ENCODE measurements at regions not wholly inside any gene's neighbourhood (a gene's known extent, or its start where the extent isn't known, plus 50 kb on each side); places are given as distances from the start of the nearest gene placed in this dataset.

DNA sequence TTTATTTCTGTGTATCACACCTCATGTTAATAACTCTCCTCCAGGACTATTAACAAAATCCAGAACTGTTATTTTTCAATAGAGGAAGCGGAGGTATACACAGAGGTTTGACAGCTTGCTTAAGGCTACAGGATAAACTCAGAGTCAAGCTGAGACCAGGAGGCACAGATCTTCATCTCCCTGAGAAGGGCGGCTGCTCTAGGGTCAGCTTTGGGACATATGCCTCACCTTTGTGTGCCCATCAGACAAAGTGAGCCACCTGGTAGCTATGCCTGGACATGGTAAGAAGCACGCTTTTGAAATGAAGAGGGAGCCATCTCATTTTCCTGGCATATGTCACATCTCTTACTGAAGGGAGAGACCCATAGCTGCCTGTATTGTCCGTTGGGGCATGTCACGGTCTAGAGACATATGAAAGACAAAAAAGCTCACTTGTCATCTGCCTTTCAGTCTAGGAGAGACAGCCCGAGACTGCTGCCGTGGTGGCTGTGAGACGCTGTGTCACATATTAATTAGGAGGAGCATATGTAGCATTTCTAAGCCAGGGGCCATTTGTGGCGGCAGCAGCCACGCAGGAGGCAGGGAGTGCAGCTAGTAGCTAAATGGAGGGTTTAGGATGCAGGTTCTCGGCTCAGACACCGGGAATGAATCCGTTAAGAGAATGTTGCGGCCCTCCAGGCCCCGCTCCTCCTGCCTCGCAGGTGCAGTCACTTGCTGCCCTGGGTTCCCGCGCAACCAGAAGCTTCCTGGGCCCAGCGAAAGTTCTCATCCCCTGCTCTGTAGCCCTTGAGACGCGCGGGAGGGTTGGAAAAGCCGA, 161.3 kb upstream of the C1orf21 start:
- H2AFZ ChIP-seq (ENCODE audit: low read length), result no peak overlapping the region
- H3K9ac ChIP-seq (ENCODE audit: insufficient read depth, low read length), result no peak overlapping the region
- H3K27ac ChIP-seq (ENCODE audit: insufficient read depth, low read length), result no peak overlapping the region
- TF ChIP-seq EZH2 (IDR thresholded peaks at IDR 0.05; ENCODE audit: low read length, missing control alignments), result no peak
- no peak for TF ChIP-seq CTCF (conservative IDR thresholded peaks at IDR 0.05 in 1 of 2, IDR thresholded peaks at IDR 0.05 in 1 of 2; ENCODE audit: low read depth in 1 of 2, low read length in 2 of 2)
- no peak overlapping the region for H3K4me3 ChIP-seq (replicated peaks in 1 of 4; ENCODE audit: control extremely low read depth in 1 of 4, insufficient read depth in 1 of 4, low read depth in 3 of 4, low read length in 4 of 4)
- no peaks in the 10 kb centered on the region for H3K27me3 ChIP-seq (ENCODE audit: control insufficient read depth, insufficient read depth, low read length)
- H4K20me1 ChIP-seq (ENCODE audit: control insufficient read depth, extremely low read depth, insufficient read depth, low read length), result no peaks in the 10 kb centered on the region
- peaks cover 4% of the 10 kb centered on the region for H3K4me1 ChIP-seq (ENCODE audit: control insufficient read depth, extremely low read depth, insufficient read depth, low read length)
- H3K4me2 ChIP-seq (ENCODE audit: extremely low read depth, insufficient read depth, low read length), result no peak overlapping the region
- H3K79me2 ChIP-seq (ENCODE audit: control insufficient read depth, insufficient read depth, low read length), result no peaks in the 10 kb centered on the region
- DNase-seq (ENCODE audit: low read depth in 2 of 2), result no peak
- H3K36me3 ChIP-seq (ENCODE audit: control insufficient read depth, insufficient read depth, low read length), result no peaks in the 10 kb centered on the region
- H3K9me3 ChIP-seq (ENCODE audit: control insufficient read depth, insufficient read depth, low read depth, low read length), result no peaks in the 10 kb centered on the region

GRCh38 chr1:184226100-184226487, 160.7 kb upstream of the C1orf21 start:
- no peak overlapping the region for H2AFZ ChIP-seq (ENCODE audit: low read length)

DNA sequence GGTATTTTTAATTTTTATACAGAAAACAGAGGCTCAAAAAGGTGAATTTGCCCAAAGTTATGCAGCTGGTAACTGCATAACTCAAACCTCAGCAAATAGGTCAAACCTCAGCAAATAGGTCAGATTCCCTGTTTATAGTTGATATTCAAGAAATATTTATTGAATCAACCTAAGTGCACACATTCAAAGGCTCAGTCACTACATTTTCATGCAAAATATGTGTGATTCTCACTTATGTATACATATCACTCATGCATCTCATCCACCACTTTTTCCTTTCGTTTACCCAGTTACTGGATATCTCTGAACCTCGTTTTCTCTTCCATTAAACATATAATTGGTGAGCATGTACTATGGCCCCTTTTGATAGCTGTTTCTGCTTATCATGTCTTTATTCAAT, 158.3 kb upstream of the C1orf21 start:
- Histone ChIP-seq H2AFZ (ENCODE audit: low read length) (no peak overlapping the region), H3K9ac (ENCODE audit: insufficient read depth, low read length) (no peak overlapping the region), H4K20me1 (ENCODE audit: control insufficient read depth, extremely low read depth, insufficient read depth, low read length) (no peaks in the 10 kb centered on the region), H3K4me3 (replicated peaks in 1 of 4; ENCODE audit: control extremely low read depth in 1 of 4, insufficient read depth in 1 of 4, low read depth in 3 of 4, low read length in 4 of 4) (no peak overlapping the region), H3K4me1 (ENCODE audit: control insufficient read depth, extremely low read depth, insufficient read depth, low read length) (peaks cover 4% of the 10 kb centered on the region), H3K27me3 (ENCODE audit: control insufficient read depth, insufficient read depth, low read length) (no peaks in the 10 kb centered on the region), H3K9me3 (ENCODE audit: control insufficient read depth, insufficient read depth, low read depth, low read length) (no peaks in the 10 kb centered on the region), H3K36me3 (ENCODE audit: control insufficient read depth, insufficient read depth, low read length) (no peaks in the 10 kb centered on the region), H3K4me2 (ENCODE audit: extremely low read depth, insufficient read depth, low read length) (no peak overlapping the region), H3K79me2 (ENCODE audit: control insufficient read depth, insufficient read depth, low read length) (no peaks in the 10 kb centered on the region), H3K27ac (ENCODE audit: insufficient read depth, low read length) (no peak overlapping the region)
- no peak for DNase-seq (ENCODE audit: low read depth in 2 of 2)
- TF ChIP-seq CTCF (conservative IDR thresholded peaks at IDR 0.05 in 1 of 2, IDR thresholded peaks at IDR 0.05 in 1 of 2; ENCODE audit: low read depth in 1 of 2, low read length in 2 of 2), result no peak
- TF ChIP-seq EZH2 (IDR thresholded peaks at IDR 0.05; ENCODE audit: low read length, missing control alignments), result no peak

More at GRCh38 chr1:184226100-184226487, 160.7 kb upstream of the C1orf21 start:
- Histone ChIP-seq H3K27me3 (ENCODE audit: control insufficient read depth, insufficient read depth, low read length) (no peaks in the 10 kb centered on the region), H3K27ac (ENCODE audit: insufficient read depth, low read length) (no peak overlapping the region), H3K9ac (ENCODE audit: insufficient read depth, low read length) (no peak overlapping the region), H4K20me1 (ENCODE audit: control insufficient read depth, extremely low read depth, insufficient read depth, low read length) (no peaks in the 10 kb centered on the region), H3K4me2 (ENCODE audit: extremely low read depth, insufficient read depth, low read length) (no peak overlapping the region), H3K9me3 (ENCODE audit: control insufficient read depth, insufficient read depth, low read depth, low read length) (no peaks in the 10 kb centered on the region), H3K79me2 (ENCODE audit: control insufficient read depth, insufficient read depth, low read length) (no peaks in the 10 kb centered on the region), H3K4me1 (ENCODE audit: control insufficient read depth, extremely low read depth, insufficient read depth, low read length) (peaks cover 4% of the 10 kb centered on the region), H3K4me3 (replicated peaks in 1 of 4; ENCODE audit: control extremely low read depth in 1 of 4, insufficient read depth in 1 of 4, low read depth in 3 of 4, low read length in 4 of 4) (no peak overlapping the region), H3K36me3 (ENCODE audit: control insufficient read depth, insufficient read depth, low read length) (no peaks in the 10 kb centered on the region)
- TF ChIP-seq EZH2 (IDR thresholded peaks at IDR 0.05; ENCODE audit: low read length, missing control alignments) (no peak), CTCF (conservative IDR thresholded peaks at IDR 0.05 in 1 of 2, IDR thresholded peaks at IDR 0.05 in 1 of 2; ENCODE audit: low read depth in 1 of 2, low read length in 2 of 2) (no peak)
- no peak for DNase-seq (ENCODE audit: low read depth in 2 of 2)

Measured in fibroblast of lung (primary cell).